ENCODE measurements at regions not wholly inside any gene's neighbourhood (a gene's known extent, or its start where the extent isn't known, plus 50 kb on each side); places are given as distances from the start of the nearest gene placed in this dataset.

DNA sequence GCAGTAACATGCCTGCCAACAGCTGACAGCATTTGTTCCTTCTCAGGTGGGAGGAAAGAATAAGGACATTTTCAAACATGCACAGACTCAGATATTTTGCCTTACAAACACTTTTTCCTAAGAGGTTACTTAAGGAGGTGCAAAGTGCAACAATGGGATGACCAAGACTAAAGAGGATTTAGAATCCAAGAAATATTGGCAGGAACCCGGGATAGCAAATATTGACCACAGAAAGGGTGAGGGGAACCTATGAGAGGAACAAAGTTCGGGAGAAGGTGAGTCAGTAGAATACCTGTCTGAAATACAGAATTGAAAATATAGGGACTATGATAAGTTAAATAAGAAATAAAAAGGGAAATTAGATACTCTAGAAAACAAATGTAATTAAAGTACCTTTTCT, 321.9 kb upstream of the EMCN start:
- CTCF ChIA-PET = no interaction called here

More for the DNA sequence above, 321.9 kb upstream of the EMCN start:
- H3K79me2 ChIP-seq (ENCODE audit: control insufficient read depth, insufficient read depth, low read length) = no peaks in the 10 kb centered on the region
- no peaks in the 10 kb centered on the region for H3K9me1 ChIP-seq (replicated peaks; ENCODE audit: control insufficient read depth, extremely low read depth, insufficient read depth, low read length)
- FAIRE-seq = no peak
- no TSS peak for BruUV-seq (replicated peaks)
- intact Hi-C loops (cut with micrococcal nuclease) = loop anchor here (10.0 kb wide), 1 partner anchor 1265 kb away; the partner anchor contains the start of gene MTTP
- dilution Hi-C loops (cut with MboI; ENCODE audit: extremely low pct_ligation_motif_present, low sequenced_read_pairs) = no loop called here
- POLR2A ChIA-PET = no interaction called here
- DNase-seq (ENCODE audit: low read depth, low spot score) = no peak
- no peak overlapping the region for H2AFZ ChIP-seq (ENCODE audit: low read depth, low read length)
- H3K27me3 ChIP-seq (ENCODE audit: control insufficient read depth in 2 of 2, insufficient read depth in 2 of 2, low read length in 2 of 2) = peaks cover 0 to 2% of the 10 kb centered on the region in 2 experiments
- no peaks in the 10 kb centered on the region for H3K4me1 ChIP-seq (ENCODE audit: control insufficient read depth, extremely low read depth, insufficient read depth, low read length)
- H4K20me1 ChIP-seq (replicated peaks; ENCODE audit: control insufficient read depth, extremely low read depth, insufficient read depth, low read length) = no peaks in the 10 kb centered on the region
- no peak overlapping the region for H3K4me2 ChIP-seq (ENCODE audit: insufficient read depth, low read length)
- no peak for TF ChIP-seq FOS (IDR thresholded peaks at IDR 0.05; ENCODE audit: borderline replicate concordance, insufficient read depth, low read length)
- TF ChIP-seq EZH2 (IDR thresholded peaks at IDR 0.05; ENCODE audit: borderline replicate concordance, low read depth, low read length, severe bottlenecking) = no peak
- no peak for TF ChIP-seq POLR2A (IDR thresholded peaks at IDR 0.05; ENCODE audit: low read depth, low read length)
- TF ChIP-seq, protein P1, sequence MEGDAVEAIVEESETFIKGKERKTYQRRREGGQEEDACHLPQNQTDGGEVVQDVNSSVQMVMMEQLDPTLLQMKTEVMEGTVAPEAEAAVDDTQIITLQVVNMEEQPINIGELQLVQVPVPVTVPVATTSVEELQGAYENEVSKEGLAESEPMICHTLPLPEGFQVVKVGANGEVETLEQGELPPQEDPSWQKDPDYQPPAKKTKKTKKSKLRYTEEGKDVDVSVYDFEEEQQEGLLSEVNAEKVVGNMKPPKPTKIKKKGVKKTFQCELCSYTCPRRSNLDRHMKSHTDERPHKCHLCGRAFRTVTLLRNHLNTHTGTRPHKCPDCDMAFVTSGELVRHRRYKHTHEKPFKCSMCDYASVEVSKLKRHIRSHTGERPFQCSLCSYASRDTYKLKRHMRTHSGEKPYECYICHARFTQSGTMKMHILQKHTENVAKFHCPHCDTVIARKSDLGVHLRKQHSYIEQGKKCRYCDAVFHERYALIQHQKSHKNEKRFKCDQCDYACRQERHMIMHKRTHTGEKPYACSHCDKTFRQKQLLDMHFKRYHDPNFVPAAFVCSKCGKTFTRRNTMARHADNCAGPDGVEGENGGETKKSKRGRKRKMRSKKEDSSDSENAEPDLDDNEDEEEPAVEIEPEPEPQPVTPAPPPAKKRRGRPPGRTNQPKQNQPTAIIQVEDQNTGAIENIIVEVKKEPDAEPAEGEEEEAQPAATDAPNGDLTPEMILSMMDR (IDR thresholded peaks at IDR 0.05; ENCODE audit: extremely low read depth in 1 of 2, insufficient read depth in 1 of 2, low read depth in 1 of 2, low read length in 2 of 2) = no peak
- no peak for TF ChIP-seq JUN (IDR thresholded peaks at IDR 0.05; ENCODE audit: borderline replicate concordance, insufficient read depth, insufficient read length, low read depth)
- TF ChIP-seq POLR2AphosphoS5 (IDR thresholded peaks at IDR 0.05; ENCODE audit: insufficient read depth, low read depth, low read length) = no peak
- TF ChIP-seq GATA2 (IDR thresholded peaks at IDR 0.05; ENCODE audit: insufficient read depth, insufficient read length, low read depth, low read length) = no peak
- TF ChIP-seq MYC (IDR thresholded peaks at IDR 0.05; ENCODE audit: low read depth, low read length) = no peak
- TF ChIP-seq, protein P2, sequence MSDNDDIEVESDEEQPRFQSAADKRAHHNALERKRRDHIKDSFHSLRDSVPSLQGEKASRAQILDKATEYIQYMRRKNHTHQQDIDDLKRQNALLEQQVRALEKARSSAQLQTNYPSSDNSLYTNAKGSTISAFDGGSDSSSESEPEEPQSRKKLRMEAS (IDR thresholded peaks at IDR 0.05; ENCODE audit: insufficient read depth, insufficient read length) = no peak
- H3K27ac ChIP-seq (ENCODE audit: insufficient read depth, low read depth, low read length) = no peak overlapping the region
- no peaks in the 10 kb centered on the region for H3K36me3 ChIP-seq (ENCODE audit: control insufficient read depth in 2 of 2, extremely low read depth in 1 of 2, insufficient read depth in 2 of 2, low read length in 2 of 2)
- no peaks in the 10 kb centered on the region for H3K9me3 ChIP-seq (replicated peaks; ENCODE audit: control insufficient read depth, insufficient read depth, low read length)
- no peak overlapping the region for H3K9ac ChIP-seq (replicated peaks; ENCODE audit: extremely low read depth, insufficient read depth, low read length)
- H3K4me3 ChIP-seq (replicated peaks in 1 of 3; ENCODE audit: insufficient read depth in 1 of 3, low read depth in 1 of 3, low read length in 3 of 3) = no peak overlapping the region

Data from endothelial cell of umbilical vein (primary cell).